ENCODE measurements at regions not wholly inside any gene's neighbourhood (a gene's known extent, or its start where the extent isn't known, plus 50 kb on each side); places are given as distances from the start of the nearest gene placed in this dataset.

- no peak overlapping the region for H3K4me3 ChIP-seq
- H3K27ac ChIP-seq, result peak overlapping the region; percentile 56 to 78
- no peak for TF ChIP-seq CTCF (IDR thresholded peaks at IDR 0.05)
- DNase-seq (ENCODE audit: low spot score), result no peak
These were observed 124.1 kb upstream of the TCF21 start for GRCh38 chr6:133764754-133765208.

GRCh38 chr6:133767357-133767970 lies 121.4 kb upstream of the TCF21 start:
- no peak for TF ChIP-seq CTCF (IDR thresholded peaks at IDR 0.05)
- H3K4me3 ChIP-seq, result no peak overlapping the region
- DNase-seq (ENCODE audit: low spot score), result no peak
- H3K27ac ChIP-seq, result no peak overlapping the region

GRCh38 chr6:133768656-133769295 lies 120.1 kb upstream of the TCF21 start:
- Histone ChIP-seq H3K4me3 (no peak overlapping the region), H3K27ac (no peak overlapping the region)
- TF ChIP-seq CTCF (IDR thresholded peaks at IDR 0.05), result no peak
- DNase-seq (ENCODE audit: low spot score), result no peak

DNA sequence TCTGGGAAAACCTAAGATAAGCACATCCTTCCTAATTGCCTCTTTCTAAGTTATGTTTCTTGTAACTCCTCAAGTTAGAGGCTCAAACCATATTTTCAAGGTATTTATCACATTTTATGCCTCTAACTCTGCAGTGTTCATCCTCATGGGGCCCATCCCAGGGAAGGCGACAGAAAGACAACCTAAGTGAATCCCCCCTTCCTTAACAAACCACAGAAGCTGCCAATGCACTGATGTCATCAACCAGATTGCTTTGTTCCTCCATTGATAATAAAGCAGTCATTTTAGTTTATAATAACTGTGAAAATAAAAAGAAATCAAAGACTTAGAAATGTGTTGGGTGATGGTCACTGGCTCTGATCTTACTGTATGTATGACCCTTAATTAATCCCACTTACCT lies 119.5 kb upstream of the TCF21 start:
- TF ChIP-seq CTCF (IDR thresholded peaks at IDR 0.05), result no peak
- DNase-seq (ENCODE audit: low spot score), result no peak
- H3K27ac ChIP-seq, result no peak overlapping the region
- H3K4me3 ChIP-seq, result no peak overlapping the region

- no peak for TF ChIP-seq CTCF (IDR thresholded peaks at IDR 0.05)
- DNase-seq (ENCODE audit: low spot score), result no peak
- Histone ChIP-seq H3K4me3 (no peak overlapping the region), H3K27ac (no peak overlapping the region)
These were observed 116.3 kb upstream of the TCF21 start for GRCh38 chr6:133772567-133772966.

DNA sequence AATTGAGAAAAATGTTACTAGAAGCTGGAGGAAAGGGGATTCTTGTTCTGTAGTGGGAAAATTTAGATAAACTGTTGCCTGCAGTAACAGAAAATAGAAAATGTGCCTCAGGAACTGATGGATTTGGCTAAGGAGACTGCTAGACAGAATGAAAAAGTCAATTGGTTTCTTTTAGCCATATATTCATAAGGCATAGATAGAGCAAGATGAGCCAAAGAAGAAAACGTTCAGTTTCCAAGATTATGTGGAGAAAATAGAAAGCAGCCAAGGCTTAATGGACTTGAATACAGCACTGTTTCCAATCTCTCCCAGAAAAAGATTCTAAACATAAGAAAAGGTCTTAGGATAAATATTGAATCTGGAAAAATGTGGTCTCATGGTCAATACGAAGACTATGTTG lies 115.1 kb upstream of the TCF21 start:
- Histone ChIP-seq H3K4me3 (no peak overlapping the region), H3K27ac (no peak overlapping the region)
- no peak for DNase-seq (ENCODE audit: low spot score)
- TF ChIP-seq CTCF (IDR thresholded peaks at IDR 0.05), result no peak

- no peak for TF ChIP-seq CTCF (IDR thresholded peaks at IDR 0.05)
- no peak overlapping the region for H3K27ac ChIP-seq
- DNase-seq (ENCODE audit: low spot score), result no peak
- no peak overlapping the region for H3K4me3 ChIP-seq
These were observed 114.6 kb upstream of the TCF21 start for GRCh38 chr6:133774356-133774755.

Measured in coronary artery (tissue), 2 donors.